Uterus (tissue), 3 donors: ENCODE measurements at regions not wholly inside any gene's neighbourhood (a gene's known extent, or its start where the extent isn't known, plus 50 kb on each side); places are given as distances from the start of the nearest gene placed in this dataset.
"Not testable (repeated sequence)": the region's sequence is repeated elsewhere in the genome, so short reads cannot be mapped to it uniquely, and the experiment has no call there.

ENCODE experiments used
- DNase-seq, 2 donors: peaks; one replicate each; pipeline ENCODE4 v3.0.0-alpha.2; 2019 to 2020
- H3K27ac ChIP-seq, 2 donors: fragments of 200-600 bp; sonication (generic); 1 replicate in 1 of 2; 2 replicates in 1 of 2; pipeline ENCODE4 v1.5.1; 2016 to 2018
- H3K27me3 ChIP-seq, 2 donors: fragments of 200-600 bp; sonication (generic); one replicate each; pipeline ENCODE4 v1.5.1; 2018 to 2019; ENCODE audit warnings: control low read depth in 1 of 2
- H3K36me3 ChIP-seq, 2 donors: fragments of 200-600 bp; sonication (generic); one replicate each; pipeline ENCODE4 v1.5.1; 2019; ENCODE audit warnings: control low read depth in 1 of 2
- H3K4me1 ChIP-seq, 2 donors: fragments of 200-600 bp; sonication (generic); one replicate each; pipeline ENCODE4 v1.5.1; 2018 to 2019; ENCODE audit warnings: control low read depth in 1 of 2
- H3K4me3 ChIP-seq, 2 donors: fragments of 200-600 bp; sonication (generic); 1 replicate in 1 of 2; 2 replicates in 1 of 2; pipeline ENCODE4 v1.5.1; 2018 to 2019; ENCODE audit warnings: mild to moderate bottlenecking in 1 of 2
- H3K9me3 ChIP-seq, 2 donors: fragments of 200-600 bp; sonication (generic); one replicate each; pipeline ENCODE4 v1.5.1; 2019; ENCODE audit warnings: control low read depth in 1 of 2
- POLR2A ChIP-seq, 2 donors: fragments of 450-650 bp; IDR thresholded peaks; one replicate each; pipeline ENCODE4 v1.6.1; 2016; ENCODE audit warnings: antibody characterized with exemption in 2 of 2, mild to moderate bottlenecking in 1 of 2, moderate library complexity in 1 of 2
- intact Hi-C: fragments of 100-400 bp; cut with DNase I; formaldehyde crosslinking; loops from one replicate; pipeline ENCODE4 v1.15.1; 2023; ENCODE audit warnings: low total_unique reads
- TF ChIP-seq, protein P1 (sequence below), 4 experiments: fragments of 200-600 bp in 2 of 4; fragments of 450-650 bp in 2 of 4; sonication (generic) in 2 of 4; IDR thresholded peaks; one replicate each; pipeline ENCODE4 v1.5.1; 2016 to 2019; ENCODE audit warnings: antibody characterized with exemption in 4 of 4, mild to moderate bottlenecking in 2 of 4, moderate library complexity in 1 of 4
- donor health status: DM: yes; HTN: yes; CAD: no.

DNA sequence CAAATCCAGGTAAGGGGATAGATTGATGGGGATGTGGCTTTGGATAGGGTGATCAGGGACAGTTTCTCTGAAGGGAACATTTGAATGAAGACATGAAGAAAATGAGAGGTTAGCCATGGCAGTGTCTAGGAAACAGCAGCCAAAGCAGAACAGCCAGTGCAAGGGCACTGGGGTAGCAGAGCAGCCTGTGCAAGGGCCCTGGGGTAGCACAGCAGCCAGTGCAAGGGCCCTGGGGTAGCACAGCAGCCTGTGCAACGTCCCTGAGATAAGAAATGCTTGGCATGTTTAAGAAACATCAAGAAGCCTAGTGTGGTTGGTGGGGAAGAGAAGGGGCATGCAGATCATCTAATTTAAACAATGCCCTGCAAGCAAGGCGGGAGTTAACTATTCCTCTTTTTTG is 128.5 kb downstream of the IRX5 start:
- no peaks in the 10 kb centered on the region for H3K4me1 ChIP-seq
- no peaks in the 10 kb centered on the region for H3K36me3 ChIP-seq
- TF ChIP-seq POLR2A (IDR thresholded peaks at IDR 0.05), result no peak
- TF ChIP-seq, protein P1, sequence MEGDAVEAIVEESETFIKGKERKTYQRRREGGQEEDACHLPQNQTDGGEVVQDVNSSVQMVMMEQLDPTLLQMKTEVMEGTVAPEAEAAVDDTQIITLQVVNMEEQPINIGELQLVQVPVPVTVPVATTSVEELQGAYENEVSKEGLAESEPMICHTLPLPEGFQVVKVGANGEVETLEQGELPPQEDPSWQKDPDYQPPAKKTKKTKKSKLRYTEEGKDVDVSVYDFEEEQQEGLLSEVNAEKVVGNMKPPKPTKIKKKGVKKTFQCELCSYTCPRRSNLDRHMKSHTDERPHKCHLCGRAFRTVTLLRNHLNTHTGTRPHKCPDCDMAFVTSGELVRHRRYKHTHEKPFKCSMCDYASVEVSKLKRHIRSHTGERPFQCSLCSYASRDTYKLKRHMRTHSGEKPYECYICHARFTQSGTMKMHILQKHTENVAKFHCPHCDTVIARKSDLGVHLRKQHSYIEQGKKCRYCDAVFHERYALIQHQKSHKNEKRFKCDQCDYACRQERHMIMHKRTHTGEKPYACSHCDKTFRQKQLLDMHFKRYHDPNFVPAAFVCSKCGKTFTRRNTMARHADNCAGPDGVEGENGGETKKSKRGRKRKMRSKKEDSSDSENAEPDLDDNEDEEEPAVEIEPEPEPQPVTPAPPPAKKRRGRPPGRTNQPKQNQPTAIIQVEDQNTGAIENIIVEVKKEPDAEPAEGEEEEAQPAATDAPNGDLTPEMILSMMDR (IDR thresholded peaks at IDR 0.05), result no peak
- no peak overlapping the region for H3K4me3 ChIP-seq
- no peak for DNase-seq
- H3K27ac ChIP-seq, result no peak overlapping the region
- intact Hi-C loops, result no loop called here
- no peaks in the 10 kb centered on the region for H3K9me3 ChIP-seq
- H3K27me3 ChIP-seq, result no peaks in the 10 kb centered on the region

DNA sequence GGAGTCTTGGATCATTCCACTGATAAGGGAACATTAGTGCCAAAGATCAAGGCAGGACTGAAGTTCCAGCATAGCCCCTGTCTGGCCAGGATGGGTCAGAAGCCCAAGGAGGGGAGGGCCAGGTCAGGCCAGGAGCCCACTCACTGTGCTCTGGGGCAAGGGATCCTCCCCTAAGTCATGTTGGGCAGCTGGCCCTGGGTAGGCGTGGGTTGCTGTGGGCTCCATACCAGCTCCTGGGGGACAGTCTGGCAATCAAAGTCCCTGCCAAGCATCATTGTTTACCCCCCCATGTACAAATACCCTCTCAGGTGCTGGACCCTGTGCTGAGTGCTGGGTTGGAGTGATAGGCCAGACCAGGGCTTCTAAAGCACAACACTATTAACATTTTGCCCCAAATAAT is 130.5 kb downstream of the IRX5 start:
- intact Hi-C loops, result no loop called here
- Histone ChIP-seq H3K27ac (no peak overlapping the region), H3K27me3 (no peaks in the 10 kb centered on the region), H3K9me3 (no peaks in the 10 kb centered on the region), H3K4me1 (no peaks in the 10 kb centered on the region), H3K4me3 (no peak overlapping the region), H3K36me3 (no peaks in the 10 kb centered on the region)
- TF ChIP-seq POLR2A (IDR thresholded peaks at IDR 0.05), result no peak
- TF ChIP-seq, protein P1 (IDR thresholded peaks at IDR 0.05), result no peak
- DNase-seq, result no peak

DNA sequence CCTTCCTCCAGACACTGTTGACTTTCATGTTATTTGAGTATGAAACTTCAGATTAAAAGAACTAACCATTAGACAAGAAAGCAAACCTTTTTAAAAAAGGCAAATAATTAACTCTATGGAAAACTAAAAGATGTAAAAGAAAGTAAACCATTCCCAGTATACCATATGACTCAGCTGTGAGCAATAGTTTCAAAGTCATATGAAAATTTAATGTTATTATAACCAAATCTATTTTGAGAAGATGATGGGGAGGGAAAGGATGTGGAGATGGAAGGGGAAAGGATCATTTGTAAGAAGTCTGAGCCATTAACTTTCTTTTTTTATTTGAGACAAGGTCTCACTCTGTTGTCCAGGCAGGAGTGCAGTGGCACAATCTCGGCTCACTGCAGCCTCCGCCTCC is 131.8 kb downstream of the IRX5 start:
- no peaks in the 10 kb centered on the region for H3K36me3 ChIP-seq
- H3K9me3 ChIP-seq, result no peaks in the 10 kb centered on the region
- intact Hi-C loops, result no loop called here
- H3K27me3 ChIP-seq, result no peaks in the 10 kb centered on the region
- TF ChIP-seq, protein P1 (IDR thresholded peaks at IDR 0.05), result no peak
- TF ChIP-seq POLR2A (IDR thresholded peaks at IDR 0.05), result no peak
- DNase-seq, result no peak
- no peaks in the 10 kb centered on the region for H3K4me1 ChIP-seq
- H3K4me3 ChIP-seq, result no peak overlapping the region
- H3K27ac ChIP-seq, result no peak overlapping the region

DNA sequence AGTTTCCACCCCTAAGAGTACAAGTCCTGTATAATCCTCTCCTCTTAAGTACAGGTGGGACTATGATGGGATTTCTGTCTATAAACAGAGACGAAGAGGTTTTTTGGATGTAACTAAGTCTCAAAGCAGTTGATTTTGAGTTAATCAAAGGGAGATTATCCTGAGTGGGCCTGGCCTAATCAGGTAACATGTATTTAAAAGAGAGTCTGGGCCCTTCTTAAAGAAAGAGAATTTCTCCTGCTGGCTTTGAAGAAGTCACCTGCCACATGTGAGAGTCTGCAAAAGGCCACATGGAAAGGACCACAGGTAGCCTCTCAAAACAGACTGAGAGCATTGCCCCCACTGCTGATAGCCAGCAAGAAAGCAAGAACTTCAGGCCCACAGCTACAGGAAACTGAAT is 142.3 kb downstream of the IRX5 start:
- no peaks in the 10 kb centered on the region for H3K36me3 ChIP-seq
- intact Hi-C loops, result no loop called here
- H3K4me3 ChIP-seq, result no peak overlapping the region
- no peak for TF ChIP-seq POLR2A (IDR thresholded peaks at IDR 0.05)
- H3K27me3 ChIP-seq, result no peaks in the 10 kb centered on the region
- DNase-seq, result no peak
- no peaks in the 10 kb centered on the region for H3K9me3 ChIP-seq
- no peaks in the 10 kb centered on the region for H3K4me1 ChIP-seq
- H3K27ac ChIP-seq, result no peak overlapping the region

DNA sequence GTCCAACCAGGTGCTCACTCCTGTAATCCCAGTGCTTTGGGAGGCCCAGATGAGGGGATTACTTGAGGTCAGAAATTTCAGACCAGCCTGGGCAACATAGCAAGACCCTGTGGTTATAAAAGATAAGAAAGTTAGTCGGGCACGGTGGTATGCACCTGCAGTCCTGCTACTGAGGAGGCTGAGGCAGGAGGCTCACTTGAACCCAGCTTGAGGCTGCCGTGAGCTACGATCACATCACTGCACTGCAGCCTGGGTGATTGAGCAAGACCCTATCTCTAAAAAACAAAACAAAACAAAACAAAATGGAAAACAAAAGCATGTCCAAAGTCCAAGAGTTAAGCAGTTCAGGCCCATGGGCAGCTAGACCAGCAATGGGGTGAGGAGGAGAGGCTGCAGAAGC is 143.2 kb downstream of the IRX5 start:
- no peak for DNase-seq

DNA sequence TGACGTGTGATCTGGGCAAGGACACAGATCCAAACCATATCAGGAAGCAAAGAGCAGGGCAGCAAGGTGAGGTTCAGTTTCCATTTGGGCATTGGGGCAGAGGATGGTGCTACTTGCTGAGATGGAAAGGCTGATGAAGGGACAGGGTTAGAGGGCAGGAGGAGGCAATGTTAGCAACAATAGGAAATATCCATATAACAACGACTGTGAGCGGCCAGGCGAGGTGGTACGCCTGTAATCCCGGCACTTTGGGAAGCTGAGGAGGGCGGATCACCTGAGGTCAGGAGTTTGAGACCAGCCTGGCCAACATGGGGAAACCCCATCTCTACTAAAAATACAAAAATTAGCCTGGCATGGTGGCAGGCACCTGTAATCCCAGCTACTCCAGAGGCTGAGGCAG is 144.5 kb downstream of the IRX5 start:
- H3K27ac ChIP-seq, H3K4me1 ChIP-seq, H3K4me3 ChIP-seq, H3K27me3 ChIP-seq, intact Hi-C loops, H3K9me3 ChIP-seq, H3K36me3 ChIP-seq, DNase-seq: not testable (repeated sequence)

More for the DNA sequence above, 143.2 kb downstream of the IRX5 start:
- H3K36me3 ChIP-seq, result no peaks in the 10 kb centered on the region
- intact Hi-C loops, result no loop called here
- H3K9me3 ChIP-seq, result no peaks in the 10 kb centered on the region
- no peak overlapping the region for H3K4me3 ChIP-seq
- TF ChIP-seq, protein P1 (IDR thresholded peaks at IDR 0.05), result no peak
- no peak for TF ChIP-seq POLR2A (IDR thresholded peaks at IDR 0.05)
- H3K27ac ChIP-seq, result no peak overlapping the region
- H3K27me3 ChIP-seq, result no peaks in the 10 kb centered on the region
- no peaks in the 10 kb centered on the region for H3K4me1 ChIP-seq
